Activated CD8-positive, alpha-beta memory T cell treated with anti-CD3 and anti-CD28 coated beads, Interleukin-2, amount 50 U/mL, for 4 hours (primary cell): ENCODE measurements at regions not wholly inside any gene's neighbourhood (a gene's known extent, or its start where the extent isn't known, plus 50 kb on each side); places are given as distances from the start of the nearest gene placed in this dataset.

ENCODE experiments used
- DNase-seq: peaks from one replicate; pipeline ENCODE4 v3.0.0-alpha.2; 2020

DNA sequence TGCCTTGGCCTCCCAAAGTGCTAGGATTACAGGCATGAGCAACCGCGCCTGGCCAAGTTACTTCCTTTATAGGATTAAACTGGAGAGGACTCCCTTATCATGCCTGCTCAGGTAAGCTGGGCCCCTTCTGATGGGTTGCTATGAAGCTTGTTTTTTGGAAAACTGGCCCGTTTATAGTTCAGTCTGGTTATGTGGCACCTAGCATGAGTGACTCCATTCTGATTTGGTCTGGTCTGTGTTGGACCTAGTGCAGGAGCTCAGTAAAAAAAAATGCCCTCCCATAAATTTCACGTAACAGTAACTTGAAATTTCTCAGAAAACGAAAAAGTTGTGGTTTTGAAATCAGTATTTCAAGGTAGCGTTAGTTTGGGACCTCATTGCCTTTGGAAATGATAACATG lies 448.4 kb downstream of the HACE1 start:
- DNase-seq = no peak

DNA sequence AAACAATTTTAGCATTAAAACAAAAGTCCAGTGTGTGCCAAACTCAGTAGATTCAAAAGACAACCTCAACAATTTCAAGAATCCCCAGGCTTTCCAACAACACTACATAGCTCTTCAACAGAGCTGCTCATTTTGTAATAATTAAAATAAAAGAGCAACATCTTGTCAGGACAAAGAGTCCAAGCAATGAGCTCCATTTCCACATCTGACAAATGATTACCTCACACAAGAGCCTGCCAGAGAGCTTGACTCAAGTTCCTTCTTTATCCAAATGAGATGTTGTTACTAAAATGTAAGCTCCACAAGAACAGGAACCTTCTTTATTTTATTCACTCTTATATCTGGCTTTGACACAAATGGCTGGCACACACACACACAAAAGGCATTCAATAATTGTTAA lies 449.8 kb downstream of the HACE1 start:
- no peak for DNase-seq

DNA sequence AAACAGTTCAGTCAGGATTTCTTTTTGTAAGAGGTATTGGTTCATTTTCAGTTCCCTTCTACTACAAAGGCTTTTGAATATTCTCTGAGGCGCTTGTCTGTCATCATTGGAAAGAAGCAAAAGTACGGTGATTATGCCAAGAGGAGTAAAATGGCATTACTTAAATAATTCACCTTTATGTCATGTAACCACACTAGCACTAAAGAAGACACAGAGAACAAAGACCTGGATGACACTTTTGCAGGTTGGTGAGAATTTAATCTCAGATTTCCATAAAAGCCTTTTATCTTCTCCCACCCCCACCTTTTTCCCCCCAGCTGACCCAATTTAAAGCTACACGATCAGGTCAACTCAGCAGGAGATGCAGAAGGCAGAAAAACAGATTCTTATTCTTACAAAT lies 451.8 kb downstream of the HACE1 start:
- no peak for DNase-seq

GRCh38 chr6:104404377-104404776 lies 455.3 kb downstream of the HACE1 start:
- DNase-seq = no peak

GRCh38 chr6:104402572-104402971 lies 457.1 kb downstream of the HACE1 start:
- DNase-seq = no peak

- DNase-seq = no peak
Observed at GRCh38 chr6:104401926-104402325, 457.8 kb downstream of the HACE1 start.

DNA sequence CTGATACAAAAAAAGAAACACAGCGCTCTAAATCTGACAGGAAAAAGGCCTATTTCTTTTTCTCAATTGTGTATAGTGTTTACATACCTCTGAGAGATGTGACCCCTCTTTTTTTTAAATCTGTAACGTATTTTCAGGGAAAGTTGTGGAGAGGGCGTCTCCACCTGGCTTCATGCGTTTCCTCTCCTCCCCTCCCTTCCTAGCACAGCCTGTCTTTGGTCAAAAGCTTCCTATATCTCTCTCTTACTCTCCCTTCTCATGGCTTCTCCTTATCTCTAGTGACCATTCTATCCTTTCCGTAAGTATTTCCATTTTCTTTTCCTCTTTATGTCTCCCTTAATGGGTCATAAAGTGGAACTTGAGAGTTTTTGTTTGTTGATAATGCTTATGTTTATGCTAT lies 458.9 kb downstream of the HACE1 start:
- no peak for DNase-seq

DNA sequence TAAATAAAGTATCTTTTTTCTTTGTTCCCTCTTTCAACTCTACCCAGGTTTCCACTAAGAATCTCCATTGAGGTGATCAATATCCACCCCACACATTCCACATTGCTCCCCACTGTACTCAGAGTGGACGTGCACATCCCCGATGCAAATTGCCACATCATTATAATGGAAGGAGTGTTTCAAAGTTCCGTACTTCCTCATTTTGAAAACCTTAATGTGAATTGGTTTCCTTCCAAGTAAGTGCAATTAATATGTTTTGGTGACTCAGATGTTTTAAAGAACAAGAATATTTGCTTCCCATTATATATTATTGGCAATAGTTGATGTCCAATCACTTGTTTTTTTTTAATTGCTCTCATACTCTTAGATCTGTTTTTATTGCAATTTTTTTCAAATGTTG lies 463.6 kb downstream of the HACE1 start:
- DNase-seq = no peak

- DNase-seq = no peak
Observed at GRCh38 chr6:104381907-104382306, 477.8 kb downstream of the HACE1 start.

GRCh38 chr6:104365451-104366234 lies 494.1 kb downstream of the HACE1 start:
- no peak for DNase-seq

- no peak for DNase-seq
Observed at GRCh38 chr6:104357928-104358327, 501.8 kb downstream of the HACE1 start.

- no peak for DNase-seq
Observed at GRCh38 chr6:104356197-104356596, 503.5 kb downstream of the HACE1 start.

DNA sequence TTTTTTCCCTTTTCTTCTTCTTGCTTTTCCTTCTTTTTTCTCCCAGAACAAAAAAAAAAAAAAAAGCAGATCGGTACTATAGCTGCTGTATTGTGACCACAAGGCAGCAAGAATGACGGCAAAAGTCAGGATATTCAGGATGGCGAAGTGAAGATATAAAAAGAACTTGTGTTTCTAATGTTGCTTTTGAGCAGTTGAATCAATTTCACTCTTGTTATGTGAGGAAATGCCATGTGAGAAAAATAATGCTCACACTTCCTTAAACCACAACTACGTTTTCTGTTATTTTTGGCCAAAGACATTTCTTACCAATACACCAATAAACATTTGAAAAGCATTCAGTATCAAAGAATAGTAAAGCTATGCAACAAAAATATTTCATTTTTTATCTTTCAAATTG lies 510.5 kb downstream of the HACE1 start:
- DNase-seq = no peak

DNA sequence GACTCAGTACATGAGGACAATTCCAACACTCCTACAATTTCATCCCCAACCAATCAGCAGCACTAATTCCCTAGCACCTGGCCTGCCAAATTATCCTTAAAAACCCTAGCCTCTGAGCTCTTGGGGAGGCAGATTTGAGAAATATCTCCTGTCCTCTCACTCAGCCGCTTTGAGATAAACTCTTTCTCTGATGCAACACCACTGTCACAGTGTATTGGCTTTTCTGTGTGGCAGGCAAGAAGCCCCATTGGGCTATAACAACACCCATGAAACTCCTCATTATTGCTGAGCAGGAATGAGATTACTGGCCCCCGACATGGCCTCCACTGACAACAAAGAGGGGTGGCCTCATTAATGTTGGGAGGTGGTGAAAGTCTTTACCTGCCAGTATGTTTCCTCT lies 515.5 kb downstream of the HACE1 start:
- no peak for DNase-seq

DNA sequence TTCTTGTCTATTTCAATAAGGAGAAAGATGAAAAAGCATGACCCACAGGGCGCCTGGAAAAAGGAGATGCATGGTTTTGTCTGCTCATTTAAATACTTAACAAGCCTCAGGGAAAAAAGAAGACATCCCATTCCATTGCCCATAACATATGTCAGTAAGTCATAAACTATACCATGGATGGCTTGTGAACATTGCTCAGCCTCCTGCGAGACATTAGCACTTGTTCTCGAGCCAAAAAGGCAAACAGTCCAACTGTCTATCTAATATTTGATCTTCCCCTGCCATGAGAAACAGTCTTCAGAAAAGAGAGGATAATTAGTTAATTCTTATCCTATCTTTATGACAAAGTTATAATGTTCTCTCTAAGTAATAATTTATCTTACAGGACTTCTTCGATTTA lies 527.4 kb downstream of the HACE1 start:
- no peak for DNase-seq

GRCh38 chr6:104326173-104327001 lies 533.3 kb downstream of the HACE1 start:
- DNase-seq = no peak

GRCh38 chr6:104325341-104326172 lies 534.2 kb downstream of the HACE1 start:
- DNase-seq = no peak

GRCh38 chr6:104324301-104324700 lies 535.4 kb downstream of the HACE1 start:
- no peak for DNase-seq

- DNase-seq = no peak
Observed at GRCh38 chr6:104322841-104323240, 536.9 kb downstream of the HACE1 start.

DNA sequence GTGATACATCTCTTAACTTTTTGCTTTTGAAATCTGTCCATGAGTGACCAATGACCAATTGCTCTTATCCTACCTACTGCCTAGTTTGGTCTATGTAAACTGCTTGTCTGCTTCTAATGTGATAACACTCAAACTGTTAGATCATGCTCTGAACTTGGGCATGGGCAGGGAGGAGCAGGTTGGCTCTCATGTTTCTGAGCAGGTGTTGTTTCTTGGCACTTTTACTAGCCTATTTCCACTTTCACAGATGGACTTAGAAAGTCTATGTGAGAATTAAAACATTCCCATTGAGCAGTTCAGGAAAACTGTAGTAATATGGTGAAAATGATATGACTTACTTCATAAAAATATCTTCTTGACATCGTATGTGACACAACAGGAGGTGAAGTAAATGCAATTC lies 538.4 kb downstream of the HACE1 start:
- no peak for DNase-seq

DNA sequence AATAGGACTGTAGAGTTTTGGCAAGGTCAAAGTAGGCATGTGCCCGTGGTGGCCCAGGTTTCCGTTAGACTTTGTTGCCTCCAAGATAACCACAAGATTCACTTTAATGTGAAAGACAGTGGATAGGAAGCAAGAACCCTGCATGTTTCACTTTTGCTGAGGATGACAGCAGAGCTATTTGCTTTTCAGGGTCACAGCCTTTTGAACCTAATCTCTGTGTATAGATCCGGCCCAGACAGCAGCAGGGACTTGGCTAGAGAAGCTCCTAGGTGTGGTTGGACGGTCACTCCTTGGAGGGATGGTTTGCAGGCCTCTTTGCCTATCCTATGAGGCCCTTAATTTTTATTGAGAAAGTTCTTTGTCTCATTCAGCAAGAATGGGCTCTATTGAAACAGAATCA lies 538.8 kb downstream of the HACE1 start:
- DNase-seq = no peak

GRCh38 chr6:104312851-104313250 lies 546.9 kb downstream of the HACE1 start:
- no peak for DNase-seq

DNA sequence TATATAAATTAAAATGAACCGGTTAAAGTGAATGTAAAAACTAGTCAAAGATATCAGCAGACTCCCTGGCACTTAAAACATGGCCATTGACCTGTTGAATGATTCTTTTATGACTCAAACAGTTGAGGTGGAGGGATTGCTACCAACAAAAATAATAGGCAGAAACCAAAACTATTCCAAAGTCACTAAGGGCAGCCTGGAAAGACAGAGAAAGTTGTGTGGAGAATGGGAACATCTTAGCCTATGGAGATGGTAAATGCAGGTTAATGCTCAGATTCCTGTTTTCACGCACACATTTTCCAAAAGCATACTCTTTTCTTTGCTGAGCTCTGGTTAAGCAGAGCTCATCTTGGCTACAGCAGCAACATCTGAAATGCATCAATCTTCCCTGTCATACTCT lies 553.5 kb downstream of the HACE1 start:
- no peak for DNase-seq

GRCh38 chr6:104305206-104305605 lies 554.5 kb downstream of the HACE1 start:
- DNase-seq = no peak
